ENCODE measurements at regions not wholly inside any gene's neighbourhood (a gene's known extent, or its start where the extent isn't known, plus 50 kb on each side); places are given as distances from the start of the nearest gene placed in this dataset.

DNA sequence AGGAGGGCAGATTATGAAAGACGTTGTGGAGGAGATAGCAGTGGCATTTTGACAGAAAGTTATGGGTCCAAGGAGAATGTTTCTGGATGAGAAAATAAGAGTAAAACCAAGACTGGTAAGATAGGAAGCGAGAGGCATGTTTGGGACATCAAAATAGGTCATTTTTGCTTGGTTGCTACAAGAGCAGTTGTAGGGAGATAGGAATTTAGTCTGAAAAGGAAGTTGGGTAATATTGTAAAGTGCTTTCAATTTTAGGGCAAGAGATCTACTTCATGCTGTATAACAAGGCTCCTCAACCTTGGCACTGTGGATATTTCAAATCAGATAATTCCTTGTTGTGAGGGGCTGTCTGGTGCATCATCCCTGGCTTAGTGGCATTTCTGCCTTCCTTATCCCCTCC lies 118.0 kb upstream of the DPH6 start:
- no peak for DNase-seq

DNA sequence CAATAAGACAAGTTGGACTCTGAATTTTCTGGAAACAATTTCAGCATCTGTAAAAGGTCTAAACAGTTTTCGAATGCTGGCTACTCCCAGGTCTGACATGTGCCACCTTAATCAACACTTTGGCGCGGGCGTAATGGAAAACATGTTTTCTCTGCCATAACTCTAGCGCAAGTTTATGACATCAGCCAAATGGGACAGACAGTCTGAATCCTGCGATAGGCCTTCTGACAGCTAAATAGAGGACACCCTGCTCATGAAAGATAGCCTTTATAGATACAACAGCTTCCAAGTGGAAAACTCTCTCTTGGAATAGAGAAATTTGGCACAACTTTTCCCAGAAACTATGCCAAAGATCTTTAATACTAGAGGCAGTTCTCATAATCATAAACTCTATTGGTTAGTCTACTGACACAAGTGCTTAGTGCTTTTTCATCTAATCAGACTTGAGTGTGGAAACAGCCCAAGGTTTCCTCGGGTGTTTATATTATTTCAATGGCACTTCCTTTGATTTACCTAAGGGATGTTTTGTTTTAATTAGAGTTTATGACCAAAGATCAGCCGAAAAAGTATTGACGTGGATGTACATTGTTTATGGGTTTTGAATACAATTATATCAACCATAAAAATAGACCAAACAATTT lies 120.1 kb upstream of the DPH6 start:
- no peak for DNase-seq

DNA sequence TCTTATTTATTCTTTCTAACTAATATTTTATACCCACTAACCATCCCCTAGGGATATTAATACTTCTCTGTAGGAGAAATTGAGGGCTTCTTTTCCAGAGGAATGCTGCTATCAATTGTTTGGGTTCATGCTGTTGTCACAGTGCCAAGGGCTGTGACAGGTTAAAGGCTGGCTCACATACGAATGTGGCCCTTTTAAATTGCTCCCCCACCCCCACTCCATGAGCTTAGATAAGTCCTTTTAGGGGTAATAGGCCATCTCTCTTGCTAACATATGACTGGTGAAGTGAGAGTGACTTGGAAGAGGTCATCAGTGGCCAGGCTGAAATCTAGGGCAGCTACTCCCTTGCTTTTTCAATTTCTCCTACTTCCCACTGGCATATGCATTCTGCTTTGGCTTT lies 121.9 kb upstream of the DPH6 start:
- DNase-seq = no peak

- no peak for DNase-seq
Observed at GRCh38 chr15:35669021-35669420, 123.1 kb upstream of the DPH6 start.

DNA sequence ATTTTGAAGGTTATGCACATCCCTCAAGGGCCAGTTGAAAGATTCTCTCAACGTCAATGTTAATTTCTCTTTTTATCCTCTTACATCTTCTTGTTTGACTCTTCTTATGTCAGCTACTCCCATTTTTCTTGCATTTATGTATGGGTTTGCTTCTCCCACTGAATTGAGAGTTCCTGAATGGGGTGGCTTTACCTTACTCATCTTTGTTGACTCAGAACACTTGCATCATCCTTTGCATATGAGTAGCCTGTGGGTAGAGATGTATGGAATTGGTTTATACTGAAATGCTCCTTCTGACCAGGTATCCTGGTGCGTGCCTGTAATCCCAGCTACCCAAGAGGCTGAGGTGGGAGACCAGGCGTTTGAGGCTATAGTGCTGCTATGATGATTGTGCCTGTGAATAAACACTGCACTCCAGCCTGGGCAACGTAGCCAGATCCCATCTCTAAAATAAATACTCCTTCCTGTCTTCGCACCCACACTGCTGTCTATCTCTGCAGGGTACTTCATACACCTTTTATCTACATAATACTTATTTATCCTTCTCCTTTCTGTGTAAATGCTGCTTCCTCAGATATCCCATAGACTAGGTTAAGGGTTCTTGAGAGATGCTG lies 123.6 kb upstream of the DPH6 start:
- no peak for DNase-seq

DNA sequence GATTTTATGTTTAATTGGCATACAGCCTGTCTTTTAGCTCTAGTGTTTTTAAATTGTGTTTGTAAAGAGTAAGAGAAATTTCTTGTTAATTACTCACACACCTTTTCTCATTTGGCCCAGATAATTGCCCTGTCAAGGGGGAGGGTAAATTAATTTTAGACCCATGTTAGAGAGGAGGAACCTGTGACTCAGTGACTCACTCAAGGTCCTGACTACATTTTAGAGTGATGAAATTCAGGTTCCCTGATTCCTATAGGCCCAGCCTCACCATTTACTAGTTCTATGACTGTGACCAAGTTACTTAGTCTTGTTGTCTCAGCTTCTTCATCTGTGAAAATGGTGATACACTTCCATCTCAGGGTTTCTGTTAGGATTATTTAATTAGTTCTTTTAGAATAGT lies 125.2 kb upstream of the DPH6 start:
- no peak for DNase-seq

- no peak for DNase-seq
Observed at GRCh38 chr15:35671981-35672380, 126.0 kb upstream of the DPH6 start.

DNA sequence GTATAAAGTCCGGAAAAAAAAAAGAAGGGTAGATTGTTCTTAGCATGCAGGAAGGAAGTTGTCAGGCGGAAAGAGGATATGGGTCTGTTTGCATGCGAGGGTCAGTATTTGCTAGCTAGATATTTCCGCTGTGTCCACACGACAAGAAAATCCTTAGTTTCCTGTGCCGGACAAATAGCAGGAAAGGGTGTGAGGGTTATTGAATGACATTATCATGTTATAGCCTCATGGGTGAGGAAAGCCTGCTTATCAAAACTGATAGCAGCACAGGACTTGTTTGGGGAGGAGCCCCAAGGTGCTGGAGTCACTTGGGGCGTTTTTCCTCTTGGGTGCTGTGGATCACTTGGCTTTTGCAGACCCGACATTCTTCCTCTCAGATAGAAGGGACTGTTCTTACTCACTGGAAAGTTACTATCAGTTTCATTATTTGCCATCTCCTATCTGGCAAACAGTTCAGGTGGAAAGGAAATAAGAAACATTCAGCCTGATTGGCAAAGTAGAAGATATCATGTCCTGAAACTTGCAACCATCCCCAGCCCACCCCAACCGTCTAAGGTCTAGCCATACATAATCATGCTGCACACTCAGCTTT lies 127.2 kb upstream of the DPH6 start:
- no peak for DNase-seq

GRCh38 chr15:35674873-35675781 lies 129.2 kb upstream of the DPH6 start:
- peak; percentile 36 for DNase-seq

- no peak for DNase-seq
Observed at GRCh38 chr15:35678774-35679173, 132.8 kb upstream of the DPH6 start.

GRCh38 chr15:35679186-35679585 lies 133.2 kb upstream of the DPH6 start:
- DNase-seq = no peak

- no peak for DNase-seq
Observed at GRCh38 chr15:35680951-35681350, 135.0 kb upstream of the DPH6 start.

DNA sequence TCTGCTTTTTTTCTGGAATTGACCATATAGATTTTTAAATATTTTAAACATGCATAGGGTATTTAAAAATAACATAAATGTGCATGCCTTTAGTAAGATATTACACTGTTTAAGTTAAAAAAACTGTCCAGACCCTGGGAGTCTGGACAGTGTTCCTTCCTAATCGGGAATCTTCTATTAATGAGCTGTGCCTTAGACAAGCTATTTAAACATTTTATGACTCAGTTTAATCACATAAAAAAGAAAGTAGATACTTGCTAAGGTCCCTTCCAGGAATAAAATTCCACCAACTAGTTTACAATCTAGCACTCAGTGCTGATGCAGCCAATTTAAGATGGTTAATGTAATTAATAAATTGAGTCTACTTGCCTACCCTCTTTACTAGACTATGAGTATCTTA lies 140.4 kb upstream of the DPH6 start:
- no peak for DNase-seq

DNA sequence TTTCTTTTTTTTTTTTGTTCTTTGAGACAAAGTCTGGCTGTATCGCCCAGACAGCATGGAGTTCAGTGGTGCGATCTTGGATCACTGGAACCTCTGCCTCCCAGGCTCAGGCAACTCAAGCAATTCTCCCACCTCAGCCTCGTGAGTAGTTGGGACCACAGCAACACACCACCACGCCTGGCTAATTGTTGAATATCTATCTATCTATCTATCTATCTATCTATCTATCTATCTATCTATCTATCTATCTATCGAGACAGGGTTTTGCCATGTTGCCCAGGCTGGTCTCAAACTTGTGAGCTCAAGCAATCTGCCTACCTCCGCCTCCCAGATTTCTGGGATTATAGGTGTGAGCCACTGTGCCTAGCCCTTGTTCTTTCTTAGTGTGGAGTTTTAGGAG lies 143.3 kb upstream of the DPH6 start:
- DNase-seq = no peak

- DNase-seq = no peak
Observed at GRCh38 chr15:35690089-35690488, 144.1 kb upstream of the DPH6 start.

- no peak for DNase-seq
Observed at GRCh38 chr15:35690698-35691116, 144.7 kb upstream of the DPH6 start.

DNA sequence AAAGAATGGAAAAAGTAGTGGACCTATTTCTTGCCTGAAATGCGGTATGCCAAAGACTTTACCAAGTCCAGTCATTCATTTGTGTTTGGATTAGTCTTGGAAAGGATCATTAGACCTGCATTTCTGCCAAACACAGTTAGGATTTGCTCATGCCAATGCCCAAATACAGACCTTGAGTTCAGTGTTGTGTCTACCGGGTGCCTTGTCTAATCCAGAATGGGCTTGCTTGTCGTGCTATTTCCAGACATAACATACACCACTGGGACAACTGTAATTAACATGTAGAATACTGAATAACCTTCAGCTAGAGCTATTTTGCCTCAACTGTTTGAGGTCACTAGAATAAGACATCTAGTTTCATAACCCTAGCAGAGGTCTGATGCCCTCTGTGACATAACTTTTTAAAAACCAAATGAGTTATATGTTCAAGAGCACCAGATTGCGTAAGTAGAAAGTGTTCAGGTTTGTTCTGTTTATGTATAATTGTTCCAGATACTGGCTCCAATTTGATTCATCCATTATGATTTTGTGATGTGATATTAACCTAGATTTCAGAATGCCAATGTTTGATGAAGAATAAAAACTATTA lies 145.3 kb upstream of the DPH6 start:
- no peak for DNase-seq

DNA sequence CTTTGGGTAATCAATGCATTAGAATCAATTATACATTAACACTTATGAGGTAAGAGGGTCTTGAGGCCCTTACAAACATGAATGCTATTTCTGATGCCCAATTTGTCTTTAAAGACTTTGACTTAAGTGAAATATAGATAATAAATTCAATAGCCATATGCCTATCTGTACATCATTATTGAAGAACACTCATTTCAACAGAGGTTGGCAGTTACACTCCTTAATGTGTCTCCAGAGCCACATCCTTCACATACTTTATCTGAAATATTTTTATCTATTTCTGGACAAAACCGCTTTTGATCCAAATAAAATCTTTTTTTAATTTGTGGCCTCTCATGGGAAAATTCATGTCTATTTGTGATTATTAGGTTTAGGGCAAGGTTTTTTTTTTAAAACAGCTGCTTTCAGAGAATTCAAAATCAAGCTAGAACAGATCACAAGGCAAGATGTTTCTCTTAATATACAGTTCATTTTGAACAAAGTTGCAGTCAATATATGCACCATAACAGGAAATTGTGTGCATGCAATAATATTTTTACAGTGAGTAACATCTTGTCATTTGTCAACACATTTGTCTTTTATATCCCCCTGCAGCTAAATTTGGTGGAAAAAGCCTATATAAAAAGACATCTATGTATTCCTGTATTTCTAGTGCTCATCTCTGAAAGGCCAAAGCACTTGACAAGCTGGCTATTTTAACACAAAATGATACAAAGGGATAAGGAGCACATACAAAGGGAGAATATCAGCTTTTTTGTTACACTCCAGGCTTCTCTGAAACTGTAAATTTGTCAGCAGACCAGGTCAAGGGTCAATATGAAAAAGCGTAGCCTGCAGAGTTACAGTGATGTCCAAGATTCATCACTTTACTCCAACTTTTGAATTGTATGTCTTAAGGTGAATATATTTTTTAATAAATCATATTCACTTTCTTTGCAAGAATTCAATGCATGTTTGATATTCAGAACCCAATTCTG lies 146.2 kb upstream of the DPH6 start:
- DNase-seq = no peak

GRCh38 chr15:35693286-35693685 lies 147.3 kb upstream of the DPH6 start:
- DNase-seq = no peak

- DNase-seq = no peak
Observed at GRCh38 chr15:35693886-35694285, 147.9 kb upstream of the DPH6 start.

DNA sequence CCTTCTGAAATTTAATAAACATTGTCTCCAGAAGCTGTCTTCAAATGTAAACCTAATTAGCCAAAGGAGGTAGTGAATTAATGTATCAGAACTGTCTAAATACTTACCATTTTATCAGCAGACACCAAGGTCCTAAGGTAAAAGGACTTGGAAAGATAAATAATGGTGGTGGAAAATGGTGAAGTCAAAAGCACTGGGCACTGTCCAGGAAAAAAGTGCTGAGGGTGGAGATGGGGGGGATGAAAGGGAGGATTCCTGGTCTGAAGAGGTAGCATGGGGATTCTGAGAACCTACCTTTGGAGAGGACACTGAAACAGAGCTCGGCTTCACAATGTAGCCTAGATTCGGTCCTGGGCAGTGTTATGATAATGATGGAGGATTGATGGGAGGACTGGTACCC lies 149.0 kb upstream of the DPH6 start:
- DNase-seq = no peak

GRCh38 chr15:35696767-35697231 lies 150.8 kb upstream of the DPH6 start:
- no peak for DNase-seq

Data from left hindlimb (tissue), 1 donor.